K562 (cell line): ENCODE measurements at regions not wholly inside any gene's neighbourhood (a gene's known extent, or its start where the extent isn't known, plus 50 kb on each side); places are given as distances from the start of the nearest gene placed in this dataset.

ENCODE experiments used
- ADNP ChIP-seq: fragments of 200-800 bp; sonication (Bioruptor generic); IDR thresholded peaks from 2 replicates; pipeline ENCODE4 v1.6.1; 2016; ENCODE audit warnings: missing genetic modification characterization, missing compliant biosample characterization
- ARNT ChIP-seq, 2 experiments: fragments of 450-650 bp; IDR thresholded peaks; 2 replicates each; pipeline ENCODE4 v1.6.1; 2016; ENCODE audit warnings: mild to moderate bottlenecking in 1 of 2
- ATF7 ChIP-seq: fragments of 450-650 bp; IDR thresholded peaks from 2 replicates; pipeline ENCODE4 v1.7.1; 2014; ENCODE audit warnings: mild to moderate bottlenecking, moderate library complexity
- CLOCK ChIP-seq: fragments of 250-450 bp; sonication (Bioruptor Pico); IDR thresholded peaks from 2 replicates; pipeline ENCODE4 v1.4.0; 2020; ENCODE audit warnings: mild to moderate bottlenecking, moderate library complexity, borderline replicate concordance
- GABPB1 ChIP-seq: sonication (generic); formaldehyde crosslinking; IDR thresholded peaks from 2 replicates; pipeline ENCODE4 v1.8.0; 2022; ENCODE audit warnings: mild to moderate bottlenecking, missing genetic modification reagents
- ILK ChIP-seq: fragments of 450-650 bp; IDR thresholded peaks from 2 replicates; pipeline ENCODE4 v1.6.1; 2016; ENCODE audit warnings: missing genetic modification characterization, low read depth, mild to moderate bottlenecking, missing compliant biosample characterization, moderate library complexity, borderline replicate concordance
- NFYB ChIP-seq: IDR thresholded peaks from 2 replicates; pipeline ENCODE4 v1.6.1; 2011; ENCODE audit warnings: mild to moderate bottlenecking, moderate library complexity; ENCODE audit not compliant: insufficient read length; ENCODE audit errors: extremely low read depth
- PTBP1 ChIP-seq: fragments of 200-400 bp; formaldehyde crosslinking; IDR thresholded peaks from 2 replicates; pipeline ENCODE4 v1.6.1; 2017; ENCODE audit warnings: low read depth, low read length
- RAD51 ChIP-seq: fragments of 450-650 bp; IDR thresholded peaks from 2 replicates; pipeline ENCODE4 v1.7.1; 2016; ENCODE audit warnings: low read depth, mild to moderate bottlenecking, borderline replicate concordance
- RBM17 ChIP-seq: fragments of 200-400 bp; formaldehyde crosslinking; IDR thresholded peaks from 2 replicates; pipeline ENCODE4 v1.6.1; 2017; ENCODE audit warnings: low read depth, mild to moderate bottlenecking, low read length, borderline replicate concordance
- SOX6 ChIP-seq: fragments of 450-650 bp; IDR thresholded peaks from 2 replicates; pipeline ENCODE4 v1.6.1; 2014; ENCODE audit warnings: mild to moderate bottlenecking
- SRF ChIP-seq, 2 experiments: fragments of 250-450, 450-650 bp in 1 of 2; sonication (Bioruptor Pico) in 1 of 2; sonication (generic) in 1 of 2; formaldehyde crosslinking; IDR thresholded peaks; 2 replicates each; pipeline versions ENCODE4 v1.5.0 to v1.5.1; 2020 to 2022; ENCODE audit warnings: mild to moderate bottlenecking in 1 of 2, missing genetic modification reagents in 1 of 2
- TAF15 ChIP-seq: fragments of 200-400 bp; formaldehyde crosslinking; IDR thresholded peaks from 2 replicates; pipeline ENCODE4 v1.6.1; 2017; ENCODE audit warnings: mild to moderate bottlenecking, low read depth, low read length, moderate library complexity
- USF1 ChIP-seq: sonication (generic); formaldehyde crosslinking; IDR thresholded peaks from 2 replicates; pipeline ENCODE4 v1.9.0; 2022; ENCODE audit warnings: mild to moderate bottlenecking, missing genetic modification reagents
- USF2 ChIP-seq: sonication (generic); formaldehyde crosslinking; IDR thresholded peaks from 2 replicates; pipeline ENCODE4 v1.5.0; 2020; ENCODE audit warnings: missing genetic modification reagents
- XRCC5 ChIP-seq: fragments of 200-400 bp; formaldehyde crosslinking; IDR thresholded peaks from 2 replicates; pipeline ENCODE4 v1.6.1; 2017; ENCODE audit warnings: low read depth, mild to moderate bottlenecking, low read length
- ZNF778 ChIP-seq: fragments of 450-650 bp; formaldehyde crosslinking; IDR thresholded peaks from 2 replicates; pipeline ENCODE4 v1.4.0; 2020; ENCODE audit warnings: mild to moderate bottlenecking, moderate library complexity

GRCh38 chr5:3801967-3802366 lies 206.3 kb downstream of the IRX1 start (continued):
- TF ChIP-seq ARNT (IDR thresholded peaks at IDR 0.05): no peak
- no peak for TF ChIP-seq ADNP (tag)
- peak; percentile 33; the same call in 1 of the 2 replicates for TF ChIP-seq USF1
- TF ChIP-seq USF2 (CRISPR knock-in tag): peak; percentile 62
- TF ChIP-seq RBM17: no peak
- TF ChIP-seq RAD51: peak; percentile 88
- no peak for TF ChIP-seq GABPB1 (CRISPR knock-in tag)
- TF ChIP-seq TAF15: no peak
- TF ChIP-seq SRF (CRISPR knock-in tag; IDR thresholded peaks at IDR 0.05): no peak
- no peak for TF ChIP-seq ATF7
- no peak for TF ChIP-seq XRCC5
- TF ChIP-seq SOX6: no peak
- no peak for TF ChIP-seq PTBP1
- TF ChIP-seq NFYB: peak; percentile 88
- no peak for TF ChIP-seq ZNF778 (CRISPR knock-in tag)
- TF ChIP-seq CLOCK (CRISPR knock-in tag): no peak
- no peak for TF ChIP-seq ILK (tag)
